ENCODE measurements at regions not wholly inside any gene's neighbourhood (a gene's known extent, or its start where the extent isn't known, plus 50 kb on each side); places are given as distances from the start of the nearest gene placed in this dataset.
"Not testable (repeated sequence)": the region's sequence is repeated elsewhere in the genome, so short reads cannot be mapped to it uniquely, and the experiment has no call there.

GRCh38 chr12:131440209-131441059, 270.5 kb upstream of the SFSWAP start:
- not testable (repeated sequence) for TF ChIP-seq POLR2A, CTCF (IDR thresholded peaks at IDR 0.05)

Data from suprapubic skin (tissue), 3 donors.